ENCODE measurements at regions not wholly inside any gene's neighbourhood (a gene's known extent, or its start where the extent isn't known, plus 50 kb on each side); places are given as distances from the start of the nearest gene placed in this dataset.

DNA sequence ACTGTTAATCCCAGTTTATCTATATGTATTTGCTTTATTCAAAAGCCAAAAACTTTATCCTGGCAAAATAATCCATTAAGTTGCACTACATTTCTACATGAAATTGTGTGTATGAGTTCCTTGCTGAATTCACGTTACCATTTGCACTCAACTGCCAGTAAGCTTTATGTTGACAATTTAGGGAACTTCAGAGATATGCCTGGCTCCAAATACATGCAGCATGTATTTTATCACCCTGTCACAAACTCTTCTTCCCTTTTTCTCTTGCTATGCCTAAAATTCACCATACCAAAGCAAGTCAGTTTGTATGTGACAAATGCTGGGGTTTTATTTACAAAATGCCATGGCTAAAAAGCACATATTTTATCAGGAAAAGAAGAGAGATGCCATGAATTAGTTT is 157.6 kb upstream of the CDH2 start:
- TF ChIP-seq, protein P1, sequence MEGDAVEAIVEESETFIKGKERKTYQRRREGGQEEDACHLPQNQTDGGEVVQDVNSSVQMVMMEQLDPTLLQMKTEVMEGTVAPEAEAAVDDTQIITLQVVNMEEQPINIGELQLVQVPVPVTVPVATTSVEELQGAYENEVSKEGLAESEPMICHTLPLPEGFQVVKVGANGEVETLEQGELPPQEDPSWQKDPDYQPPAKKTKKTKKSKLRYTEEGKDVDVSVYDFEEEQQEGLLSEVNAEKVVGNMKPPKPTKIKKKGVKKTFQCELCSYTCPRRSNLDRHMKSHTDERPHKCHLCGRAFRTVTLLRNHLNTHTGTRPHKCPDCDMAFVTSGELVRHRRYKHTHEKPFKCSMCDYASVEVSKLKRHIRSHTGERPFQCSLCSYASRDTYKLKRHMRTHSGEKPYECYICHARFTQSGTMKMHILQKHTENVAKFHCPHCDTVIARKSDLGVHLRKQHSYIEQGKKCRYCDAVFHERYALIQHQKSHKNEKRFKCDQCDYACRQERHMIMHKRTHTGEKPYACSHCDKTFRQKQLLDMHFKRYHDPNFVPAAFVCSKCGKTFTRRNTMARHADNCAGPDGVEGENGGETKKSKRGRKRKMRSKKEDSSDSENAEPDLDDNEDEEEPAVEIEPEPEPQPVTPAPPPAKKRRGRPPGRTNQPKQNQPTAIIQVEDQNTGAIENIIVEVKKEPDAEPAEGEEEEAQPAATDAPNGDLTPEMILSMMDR (IDR thresholded peaks at IDR 0.05): no peak

DNA sequence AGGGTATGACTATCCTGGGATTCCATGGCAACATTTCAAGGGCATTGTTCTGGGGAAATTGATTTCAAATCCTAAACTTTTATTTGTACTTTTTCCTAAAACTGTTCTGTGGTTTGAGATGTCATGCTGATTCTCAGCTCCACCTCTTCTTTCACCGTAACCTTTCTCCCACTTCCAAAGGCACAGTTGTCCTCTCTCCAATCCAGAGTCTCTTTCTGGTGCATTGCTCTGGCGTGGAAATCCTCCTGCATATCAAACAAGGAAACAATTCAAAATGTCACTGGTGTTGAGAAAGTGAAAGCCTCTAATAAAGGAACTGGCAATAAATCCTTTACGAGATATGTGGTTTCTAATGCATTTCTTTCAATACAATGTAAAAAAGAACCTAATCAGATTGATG is 155.1 kb upstream of the CDH2 start:
- TF ChIP-seq, protein P1 (IDR thresholded peaks at IDR 0.05): no peak

DNA sequence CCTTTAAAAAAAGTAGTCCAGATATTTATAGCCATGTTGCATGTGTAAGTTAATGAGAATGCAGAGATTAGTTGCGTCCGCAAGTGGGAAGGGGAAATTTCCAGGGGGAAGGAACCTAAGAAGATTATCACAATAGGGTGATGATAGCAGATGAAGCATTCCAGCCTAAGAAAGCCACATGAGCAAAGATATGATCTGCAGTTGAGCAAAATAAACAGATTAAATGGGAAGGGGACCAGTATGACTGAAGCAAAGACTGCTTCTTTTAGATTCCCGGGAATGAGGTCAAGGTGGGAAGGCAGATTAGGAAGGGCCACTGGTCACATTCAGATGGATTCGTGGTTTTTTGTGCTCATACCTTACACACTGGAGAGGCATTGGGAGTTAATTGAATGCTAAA is 154.6 kb upstream of the CDH2 start:
- TF ChIP-seq, protein P1 (IDR thresholded peaks at IDR 0.05): no peak

DNA sequence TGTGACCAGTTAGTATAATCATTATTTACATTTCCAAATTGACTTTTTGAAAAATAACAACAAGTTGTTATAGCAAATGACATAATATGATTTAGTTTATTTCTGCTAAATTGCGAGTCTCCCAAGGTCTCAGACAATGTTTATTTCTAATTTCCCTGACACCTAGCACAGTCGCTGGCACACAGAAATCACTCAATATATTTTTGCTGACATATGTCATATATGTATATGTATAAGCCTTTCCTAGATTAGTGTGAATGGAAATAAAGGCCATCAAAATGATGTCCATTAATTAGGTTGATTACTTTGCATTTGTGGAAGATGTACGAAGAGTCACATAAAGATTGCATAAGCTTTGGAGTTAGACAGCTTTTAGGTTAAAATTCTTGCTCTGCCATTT is 136.7 kb upstream of the CDH2 start:
- TF ChIP-seq, protein P1 (IDR thresholded peaks at IDR 0.05): no peak

DNA sequence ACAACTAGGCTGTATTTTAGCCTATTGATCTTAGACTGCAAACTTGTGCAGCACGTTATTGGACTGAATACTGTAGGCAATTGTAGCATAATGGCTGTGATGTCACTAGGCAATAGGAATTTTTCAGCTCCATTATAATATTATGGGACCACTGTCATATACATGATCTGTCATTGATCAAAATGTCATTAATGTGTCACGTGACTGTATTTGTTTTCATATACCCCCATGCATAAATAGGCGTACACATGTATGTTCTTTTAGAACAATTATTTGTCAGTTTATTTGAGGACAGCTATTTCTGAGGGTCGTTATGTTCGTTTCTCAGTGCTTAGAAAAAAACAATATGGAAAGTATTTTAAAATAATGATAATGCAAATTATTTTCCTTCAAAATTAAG is 111.9 kb upstream of the CDH2 start:
- TF ChIP-seq, protein P1 (IDR thresholded peaks at IDR 0.05): no peak

DNA sequence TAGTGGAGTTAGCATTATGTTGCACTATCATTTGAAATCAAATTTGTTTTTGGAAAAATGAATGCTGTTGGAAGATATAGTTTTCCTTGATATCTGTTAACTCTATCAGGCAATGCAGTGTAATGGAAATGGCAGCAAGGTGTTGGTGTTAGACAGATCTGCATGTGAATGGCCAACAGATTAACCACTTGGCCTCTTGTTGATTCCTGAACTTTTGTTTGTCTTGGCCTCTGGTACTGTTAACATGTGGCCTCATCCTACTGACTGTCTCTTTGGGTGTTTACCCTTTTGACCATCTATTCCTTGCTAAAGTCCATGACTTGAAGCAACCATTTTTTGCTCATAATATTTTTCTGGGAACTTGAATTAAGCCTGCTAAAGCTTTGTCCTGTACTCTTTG is 110.2 kb upstream of the CDH2 start:
- TF ChIP-seq, protein P1 (IDR thresholded peaks at IDR 0.05): no peak

DNA sequence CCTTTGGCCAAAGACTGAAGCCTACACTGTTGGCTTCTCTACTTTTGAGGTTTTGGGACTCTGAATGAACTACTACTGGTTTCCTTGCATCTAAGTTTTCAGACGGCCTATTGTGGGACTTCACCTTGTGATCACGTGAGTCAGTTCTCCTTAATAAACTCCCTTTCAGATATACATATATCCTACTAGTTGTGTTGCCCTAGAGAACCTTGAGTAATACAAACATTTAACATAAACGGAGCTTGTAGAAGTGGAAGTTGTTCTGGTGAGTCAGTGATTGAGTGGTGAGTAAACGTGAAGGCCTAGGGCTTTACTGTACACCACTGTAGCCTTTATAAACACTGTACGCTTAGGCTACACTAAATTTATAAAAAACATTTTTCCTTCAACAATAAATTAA is 107.2 kb upstream of the CDH2 start:
- TF ChIP-seq, protein P1 (IDR thresholded peaks at IDR 0.05): no peak

DNA sequence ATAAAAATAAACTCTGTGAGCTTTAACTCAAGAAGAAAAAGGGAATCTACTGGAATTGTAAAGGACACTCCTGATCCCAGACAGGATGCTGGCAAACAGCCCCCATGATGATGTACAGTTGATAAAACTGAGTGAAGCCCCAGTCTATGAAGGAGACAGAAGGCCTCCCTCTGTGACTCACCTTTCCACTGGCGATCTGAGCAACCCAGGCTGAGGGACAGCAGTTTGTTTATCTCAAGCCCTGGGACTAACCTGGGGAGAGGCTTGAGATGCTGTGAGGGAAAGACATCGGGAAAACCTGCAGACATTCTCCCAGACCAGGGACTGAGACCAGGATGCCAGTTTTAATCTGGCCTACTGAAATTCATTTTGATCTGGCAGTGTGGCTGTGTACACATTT is 104.5 kb upstream of the CDH2 start:
- TF ChIP-seq, protein P1 (IDR thresholded peaks at IDR 0.05): no peak
